Panc1 (cell line): ENCODE measurements at regions not wholly inside any gene's neighbourhood (a gene's known extent, or its start where the extent isn't known, plus 50 kb on each side); places are given as distances from the start of the nearest gene placed in this dataset.

Experiments used
- ATAC-seq: fragments of 200-7000 bp; cut with Tn5 transposase; 2 replicates; pipeline ENCODE4 v1.9.1; 2020; ENCODE audit warnings: mild to moderate bottlenecking, moderate library complexity
- BruUV-seq: library from RNA; stranded (reverse); fragments of 400-500 nt; replicated peaks from 2 replicates; lab custom pipeline; 2021; lab: Mats Ljungman, UMichigan
- CTCF ChIA-PET: fragments of 300-600 bp; sonication (Branson Sonifier 250); formaldehyde crosslinking; loops from one replicate; lab custom pipeline; 2022; ENCODE audit warnings: antibody characterized with exemption; lab: Charles Lee
- POLR2A ChIA-PET: fragments of 300-600 bp; sonication (Branson Sonifier 250); formaldehyde crosslinking; loops from one replicate; lab custom pipeline; 2022; ENCODE audit warnings: antibody characterized with exemption; lab: Charles Lee
- DNase-seq: peaks from one replicate; pipeline ENCODE4 v3.0.0-alpha.2; 2010; ENCODE audit warnings: low read depth, low spot score
- H3K27ac ChIP-seq: 2 replicates; pipeline ENCODE4 v1.5.1; 2011; ENCODE audit warnings: mild to moderate bottlenecking, low read length, inconsistent platforms
- H3K27me3 ChIP-seq: fragments of 200-500 bp; sonication (Bioruptor generic); 2 replicates; pipeline ENCODE4 v1.6.0; 2014; ENCODE audit warnings: low read length, inconsistent platforms; ENCODE audit not compliant: control insufficient read depth, insufficient read depth
- H3K36me3 ChIP-seq: fragments of 200-500 bp; sonication (Bioruptor generic); 2 replicates; pipeline ENCODE4 v1.5.1; 2014; ENCODE audit warnings: inconsistent platforms, mild to moderate bottlenecking, low read length, moderate library complexity; ENCODE audit not compliant: control insufficient read depth, insufficient read depth
- H3K4me1 ChIP-seq: 2 replicates; pipeline ENCODE4 v1.5.1; 2011; ENCODE audit warnings: inconsistent platforms, mild to moderate bottlenecking, low read length, moderate library complexity; ENCODE audit not compliant: control insufficient read depth, insufficient read depth
- H3K4me3 ChIP-seq, 2 experiments: 2 replicates each; pipeline ENCODE4 v1.5.1; 2011 to 2012; ENCODE audit warnings: low read depth in 2 of 2, low read length in 2 of 2, mild to moderate bottlenecking in 2 of 2, inconsistent platforms in 1 of 2, moderate library complexity in 1 of 2
- H3K9me3 ChIP-seq: fragments of 200-500 bp; sonication (Bioruptor generic); 2 replicates; pipeline ENCODE4 v1.5.1; 2014; ENCODE audit warnings: low read depth, mild to moderate bottlenecking, inconsistent platforms, low read length, moderate library complexity; ENCODE audit not compliant: control insufficient read depth, insufficient read depth
- CTCF ChIP-seq: fragments of 450-650 bp; IDR thresholded peaks from 2 replicates; pipeline ENCODE4 v1.5.1; 2017; ENCODE audit warnings: mild to moderate bottlenecking
- POLR2AphosphoS5 ChIP-seq: IDR thresholded peaks from 2 replicates; pipeline ENCODE4 v1.6.1; 2012; ENCODE audit warnings: mild to moderate bottlenecking, low read depth, low read length, moderate library complexity
- REST ChIP-seq, 2 experiments: IDR thresholded peaks; 2 replicates each; pipeline ENCODE4 v1.6.1; 2011 to 2012; ENCODE audit warnings: low read depth in 2 of 2, control low read depth in 1 of 2, low read length in 1 of 2, mild to moderate bottlenecking in 1 of 2, moderate library complexity in 1 of 2; ENCODE audit not compliant: insufficient read depth in 1 of 2
- SIN3A ChIP-seq: IDR thresholded peaks from 2 replicates; pipeline ENCODE4 v1.6.1; 2012; ENCODE audit warnings: low read depth, mild to moderate bottlenecking, low read length, moderate library complexity, borderline replicate concordance; ENCODE audit not compliant: insufficient read depth
- TCF7L2 ChIP-seq: IDR thresholded peaks from 2 replicates; pipeline ENCODE4 v1.6.1; 2011; ENCODE audit warnings: mild to moderate bottlenecking, low read depth, low read length, inconsistent platforms
- in situ Hi-C: cut with HindIII; loops from 2 replicates; pipeline ENCODE4 v1.10.0; 2016; ENCODE audit warnings: low sequenced_read_pairs, low pct_unique_long_range_greater_than_20kb
- intact Hi-C: fragments of 100-400 bp; cut with micrococcal nuclease; formaldehyde crosslinking; loops from one replicate; pipeline ENCODE4 v1.10.0; 2022; ENCODE audit not compliant: unreplicated experiment

- ATAC-seq (no peak), DNase-seq (no peak)
- no peaks in the 10 kb centered on the region for H3K36me3 ChIP-seq
- no peaks in the 10 kb centered on the region for H3K27me3 ChIP-seq
- H3K27ac ChIP-seq, result no peak overlapping the region
- in situ Hi-C loops, result no loop called here
- no peaks in the 10 kb centered on the region for H3K4me1 ChIP-seq
- POLR2A ChIA-PET, result no interaction called here
- BruUV-seq, result no TSS peak
- H3K9me3 ChIP-seq, result no peaks in the 10 kb centered on the region
- no peak overlapping the region for H3K4me3 ChIP-seq
- TF ChIP-seq REST (IDR thresholded peaks at IDR 0.05; ENCODE audit: insufficient read depth in 1 of 2, low read depth in 2 of 2, low read length in 1 of 2) (no peak), SIN3A (no peak), POLR2AphosphoS5 (no peak), TCF7L2 (no peak), CTCF (no peak)
- intact Hi-C loops, result no loop called here
- CTCF ChIA-PET, result no interaction called here
Measured at GRCh38 chr1:187469836-187470235, 641.1 kb downstream of the PLA2G4A start.

DNA sequence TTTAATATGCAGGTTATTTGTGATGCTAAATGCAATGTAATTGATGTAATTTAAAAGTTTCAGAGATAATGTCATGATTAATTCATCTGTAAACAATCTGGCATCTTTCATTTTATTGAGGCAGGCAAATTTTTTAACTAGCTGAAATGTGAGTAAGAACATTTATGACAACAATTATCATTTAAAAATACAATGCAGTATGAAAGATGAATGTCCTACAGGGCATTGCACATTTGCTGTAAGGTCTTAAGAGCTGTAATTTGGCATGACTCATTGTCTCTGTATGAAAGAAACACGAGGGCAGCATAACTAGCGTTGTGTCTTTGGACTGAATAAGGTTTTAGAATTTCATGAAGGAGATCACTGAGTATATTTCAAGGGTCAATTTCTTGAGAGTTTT is 642.8 kb downstream of the PLA2G4A start:
- no peak for DNase-seq
- H3K4me1 ChIP-seq, result no peaks in the 10 kb centered on the region
- H3K27me3 ChIP-seq, result no peaks in the 10 kb centered on the region
- no peaks in the 10 kb centered on the region for H3K9me3 ChIP-seq
- ATAC-seq, result no peak
- ChIA-PET POLR2A (interaction anchor here (0.6 kb wide), 2 partner anchors 342 to 1770 kb away, joined by 3 to 5 read pairs; no protein-coding TSS in a partner anchor), CTCF (no interaction called here)
- no peak overlapping the region for H3K4me3 ChIP-seq
- TF ChIP-seq TCF7L2 (no peak), SIN3A (no peak), CTCF (no peak), REST (IDR thresholded peaks at IDR 0.05; ENCODE audit: insufficient read depth in 1 of 2, low read depth in 2 of 2, low read length in 1 of 2) (no peak), POLR2AphosphoS5 (no peak)
- in situ Hi-C loops (no loop called here), intact Hi-C loops (no loop called here)
- BruUV-seq, result no TSS peak
- no peaks in the 10 kb centered on the region for H3K36me3 ChIP-seq
- H3K27ac ChIP-seq, result no peak overlapping the region
